PC-3 (cell line): ENCODE measurements at regions not wholly inside any gene's neighbourhood (a gene's known extent, or its start where the extent isn't known, plus 50 kb on each side); places are given as distances from the start of the nearest gene placed in this dataset.

Experiments used
- ATAC-seq: fragments of 200-7000 bp; cut with Tn5 transposase; 2 replicates; pipeline ENCODE4 v1.9.1; 2020; ENCODE audit warnings: mild to moderate bottlenecking, moderate library complexity
- BruUV-seq: library from RNA; stranded (reverse); fragments of 400-500 nt; replicated peaks from 2 replicates; lab custom pipeline; 2021; lab: Mats Ljungman, UMichigan
- CTCF ChIA-PET: fragments of 300-600 bp; sonication (Branson Sonifier 250); formaldehyde crosslinking; loops from one replicate; lab custom pipeline; 2022; ENCODE audit warnings: antibody characterized with exemption; lab: Charles Lee
- POLR2A ChIA-PET: fragments of 300-600 bp; sonication (Branson Sonifier 250); formaldehyde crosslinking; loops from one replicate; lab custom pipeline; 2022; ENCODE audit warnings: antibody characterized with exemption; ENCODE audit not compliant: unreplicated experiment; lab: Charles Lee
- DNase-seq: peaks from one replicate; pipeline ENCODE4 v3.0.0-alpha.2; 2015
- H2AFZ ChIP-seq: fragments of 300-600 bp; sonication (generic); 2 replicates; pipeline ENCODE4 v1.6.0; 2016; ENCODE audit warnings: antibody characterized with exemption, low read length
- H3F3A ChIP-seq: fragments of 300-600 bp; sonication (generic); one replicate; pipeline ENCODE4 v1.6.0; 2017; ENCODE audit warnings: antibody characterized with exemption, low read length, control low read depth, mild to moderate bottlenecking; ENCODE audit not compliant: unreplicated experiment
- H3K27ac ChIP-seq: fragments of 300-600 bp; sonication (generic); 2 replicates; pipeline ENCODE4 v1.5.1; 2016; ENCODE audit warnings: mild to moderate bottlenecking, low read length
- H3K27me3 ChIP-seq: fragments of 300-600 bp; sonication (generic); 2 replicates; pipeline ENCODE4 v1.6.1; 2016; ENCODE audit warnings: low read length, mixed read lengths
- H3K36me3 ChIP-seq: fragments of 300-600 bp; sonication (generic); 2 replicates; pipeline ENCODE4 v1.6.1; 2016; ENCODE audit warnings: low read depth, mixed run types, low read length, mixed read lengths
- H3K4me1 ChIP-seq: fragments of 300-600 bp; sonication (generic); 2 replicates; pipeline ENCODE4 v1.5.1; 2016; ENCODE audit warnings: low read length; ENCODE audit not compliant: insufficient read depth
- H3K4me2 ChIP-seq: fragments of 300-600 bp; sonication (generic); 2 replicates; pipeline ENCODE4 v1.6.0; 2016; ENCODE audit warnings: low read length
- H3K4me3 ChIP-seq: fragments of 300-600 bp; sonication (generic); 2 replicates; pipeline ENCODE4 v1.5.1; 2016; ENCODE audit warnings: mild to moderate bottlenecking, low read length, mixed read lengths
- H3K79me2 ChIP-seq: fragments of 300-600 bp; sonication (generic); 2 replicates; pipeline ENCODE4 v1.6.1; 2017; ENCODE audit warnings: low read length, mixed read lengths
- H3K9ac ChIP-seq: fragments of 300-600 bp; sonication (generic); 2 replicates; pipeline ENCODE4 v1.6.0; 2016; ENCODE audit warnings: mild to moderate bottlenecking, low read length
- H3K9me2 ChIP-seq: fragments of 300-600 bp; sonication (generic); replicated peaks from 2 replicates; pipeline ENCODE4 v1.6.1; 2016; ENCODE audit warnings: mixed run types, low read length, mixed read lengths
- H3K9me3 ChIP-seq: fragments of 300-600 bp; sonication (generic); 2 replicates; pipeline ENCODE4 v1.6.1; 2016; ENCODE audit warnings: low read length, mixed read lengths
- H4K20me1 ChIP-seq: fragments of 300-600 bp; sonication (generic); 2 replicates; pipeline ENCODE4 v1.6.1; 2016; ENCODE audit warnings: low read length, mixed read lengths
- EZH2 ChIP-seq: fragments of 300-600 bp; sonication (generic); IDR thresholded peaks from one replicate; pipeline ENCODE4 v1.6.1; 2017; ENCODE audit warnings: antibody characterized with exemption, mild to moderate bottlenecking, low read length; ENCODE audit not compliant: unreplicated experiment
- EZH2phosphoT487 ChIP-seq: fragments of 300-600 bp; sonication (generic); IDR thresholded peaks from 2 replicates; pipeline ENCODE4 v1.6.1; 2018; ENCODE audit warnings: mild to moderate bottlenecking, antibody characterized with exemption, low read length, borderline replicate concordance
- intact Hi-C: fragments of 100-400 bp; cut with micrococcal nuclease; formaldehyde crosslinking; loops from 2 replicates; pipeline ENCODE4 v1.9.0; 2023
- TF ChIP-seq, protein P1 (sequence below): fragments of 300-600 bp; sonication (generic); conservative IDR thresholded peaks from 2 replicates; pipeline ENCODE4 v1.5.1; 2017; ENCODE audit warnings: antibody characterized with exemption, low read depth, mild to moderate bottlenecking, low read length

DNA sequence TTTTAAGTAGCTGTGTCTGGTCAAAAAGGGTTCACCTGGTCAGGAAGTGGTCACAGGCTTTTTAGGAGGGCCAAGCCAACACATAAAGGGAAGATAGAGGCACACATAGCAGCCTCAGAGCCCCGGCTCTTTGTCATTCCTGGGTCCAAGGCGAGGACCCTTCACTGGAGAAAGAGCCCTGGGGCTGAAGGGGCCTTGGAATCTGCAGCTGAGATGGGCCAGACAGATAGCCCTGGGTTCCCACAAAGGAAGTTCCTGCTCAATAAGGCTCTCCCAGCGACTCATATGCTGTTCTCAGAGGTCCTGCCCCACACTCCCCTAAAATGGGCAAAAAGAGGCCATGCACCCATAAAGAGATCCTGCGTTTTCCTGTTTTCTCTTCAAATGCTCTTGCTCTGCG lies 77.7 kb downstream of the LINC01488 start:
- H3K27me3 ChIP-seq, result no peaks in the 10 kb centered on the region
- H3K4me3 ChIP-seq, result no peak overlapping the region
- H3K9me2 ChIP-seq, result no peaks in the 10 kb centered on the region
- intact Hi-C loops, result no loop called here
- no peak overlapping the region for H3K27ac ChIP-seq
- TF ChIP-seq, protein P1, sequence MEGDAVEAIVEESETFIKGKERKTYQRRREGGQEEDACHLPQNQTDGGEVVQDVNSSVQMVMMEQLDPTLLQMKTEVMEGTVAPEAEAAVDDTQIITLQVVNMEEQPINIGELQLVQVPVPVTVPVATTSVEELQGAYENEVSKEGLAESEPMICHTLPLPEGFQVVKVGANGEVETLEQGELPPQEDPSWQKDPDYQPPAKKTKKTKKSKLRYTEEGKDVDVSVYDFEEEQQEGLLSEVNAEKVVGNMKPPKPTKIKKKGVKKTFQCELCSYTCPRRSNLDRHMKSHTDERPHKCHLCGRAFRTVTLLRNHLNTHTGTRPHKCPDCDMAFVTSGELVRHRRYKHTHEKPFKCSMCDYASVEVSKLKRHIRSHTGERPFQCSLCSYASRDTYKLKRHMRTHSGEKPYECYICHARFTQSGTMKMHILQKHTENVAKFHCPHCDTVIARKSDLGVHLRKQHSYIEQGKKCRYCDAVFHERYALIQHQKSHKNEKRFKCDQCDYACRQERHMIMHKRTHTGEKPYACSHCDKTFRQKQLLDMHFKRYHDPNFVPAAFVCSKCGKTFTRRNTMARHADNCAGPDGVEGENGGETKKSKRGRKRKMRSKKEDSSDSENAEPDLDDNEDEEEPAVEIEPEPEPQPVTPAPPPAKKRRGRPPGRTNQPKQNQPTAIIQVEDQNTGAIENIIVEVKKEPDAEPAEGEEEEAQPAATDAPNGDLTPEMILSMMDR, result no peak
- TF ChIP-seq EZH2 (no peak), EZH2phosphoT487 (no peak)
- no peaks in the 10 kb centered on the region for H3K36me3 ChIP-seq
- no TSS peak for BruUV-seq
- no peaks in the 10 kb centered on the region for H4K20me1 ChIP-seq
- no peaks in the 10 kb centered on the region for H3F3A ChIP-seq
- no peak overlapping the region for H2AFZ ChIP-seq
- ChIA-PET CTCF (no interaction called here), POLR2A (no interaction called here)
- H3K9me3 ChIP-seq, result no peaks in the 10 kb centered on the region
- H3K4me1 ChIP-seq, result no peaks in the 10 kb centered on the region
- H3K9ac ChIP-seq, result no peak overlapping the region
- no peaks in the 10 kb centered on the region for H3K79me2 ChIP-seq
- DNase-seq (no peak), ATAC-seq (no peak)
- H3K4me2 ChIP-seq, result no peak overlapping the region

DNA sequence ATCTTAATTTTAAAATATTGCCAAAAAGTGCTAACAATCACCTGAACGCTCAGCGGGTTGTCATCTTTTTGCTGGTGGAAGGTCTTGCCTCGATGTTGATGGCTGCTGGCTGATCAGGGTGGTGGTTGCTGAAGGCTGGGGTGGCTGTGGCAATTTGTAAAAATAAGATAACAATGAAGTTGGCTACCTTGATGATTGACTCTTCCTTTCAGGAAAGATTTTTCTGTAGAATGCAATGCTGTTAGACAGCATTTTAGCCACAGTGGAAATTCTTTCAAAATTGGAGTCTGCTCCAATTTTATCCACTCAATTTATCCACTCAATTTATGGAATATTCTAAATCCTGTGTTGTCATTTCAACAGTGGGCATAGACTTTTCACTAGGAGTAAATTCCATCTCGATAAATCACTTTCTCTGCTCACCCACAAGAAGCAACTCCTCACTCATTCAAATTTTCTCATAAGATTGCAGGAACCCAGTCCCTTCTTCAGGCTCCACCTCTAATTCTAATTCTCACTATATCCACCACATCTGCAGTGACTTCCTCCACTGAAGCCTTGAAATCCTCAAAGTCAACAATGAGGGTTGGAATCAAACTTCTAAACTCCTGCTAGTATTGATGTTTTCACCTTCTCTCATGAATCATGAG lies 78.8 kb downstream of the LINC01488 start:
- TF ChIP-seq EZH2phosphoT487 (no peak), EZH2 (no peak)
- TF ChIP-seq, protein P1, result no peak
- no peaks in the 10 kb centered on the region for H3K36me3 ChIP-seq
- H3K4me3 ChIP-seq, result no peak overlapping the region
- H3K27ac ChIP-seq, result no peak overlapping the region
- ATAC-seq (no peak), DNase-seq (no peak)
- no TSS peak for BruUV-seq
- H3K79me2 ChIP-seq, result no peaks in the 10 kb centered on the region
- H3F3A ChIP-seq, result no peaks in the 10 kb centered on the region
- no peak overlapping the region for H2AFZ ChIP-seq
- ChIA-PET POLR2A (no interaction called here), CTCF (no interaction called here)
- H3K4me1 ChIP-seq, result no peaks in the 10 kb centered on the region
- intact Hi-C loops, result no loop called here
- H3K27me3 ChIP-seq, result no peaks in the 10 kb centered on the region
- H3K9ac ChIP-seq, result no peak overlapping the region
- no peak overlapping the region for H3K4me2 ChIP-seq
- H3K9me2 ChIP-seq, result no peaks in the 10 kb centered on the region
- H4K20me1 ChIP-seq, result no peaks in the 10 kb centered on the region
- H3K9me3 ChIP-seq, result no peaks in the 10 kb centered on the region

DNA sequence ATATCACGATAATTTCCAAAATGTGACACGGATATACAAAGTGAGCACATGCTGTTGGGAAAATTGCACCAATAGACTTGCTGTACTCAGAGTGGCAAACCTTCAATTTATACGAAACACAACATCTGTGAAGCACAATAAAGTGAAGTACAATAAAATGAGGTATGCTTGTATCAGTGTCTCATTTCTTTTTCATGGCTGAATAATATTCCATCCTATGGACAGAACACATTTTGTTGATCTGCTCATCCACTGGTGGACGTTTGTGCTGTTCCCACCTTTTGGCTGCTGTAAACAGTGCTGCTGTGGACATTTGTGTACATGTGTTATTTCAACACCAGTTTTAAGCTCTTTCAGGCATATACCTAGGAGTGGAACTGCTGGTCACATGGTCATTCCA lies 78.7 kb upstream of the CCND1 start:
- no peaks in the 10 kb centered on the region for H3K27me3 ChIP-seq
- no peak for DNase-seq
- no peak overlapping the region for H2AFZ ChIP-seq
- no peak overlapping the region for H3K4me3 ChIP-seq
- no peaks in the 10 kb centered on the region for H3K9me2 ChIP-seq
- H3K9me3 ChIP-seq, result no peaks in the 10 kb centered on the region
- H3K4me1 ChIP-seq, result no peaks in the 10 kb centered on the region
- ATAC-seq, result no peak
- intact Hi-C loops, result no loop called here
- no peak overlapping the region for H3K9ac ChIP-seq
- no peaks in the 10 kb centered on the region for H3K79me2 ChIP-seq
- TF ChIP-seq EZH2, result no peak
- TF ChIP-seq EZH2phosphoT487, result no peak
- TF ChIP-seq, protein P1, result no peak
- H3K36me3 ChIP-seq, result no peaks in the 10 kb centered on the region
- H3K27ac ChIP-seq, result no peak overlapping the region
- H3K4me2 ChIP-seq, result no peak overlapping the region
- CTCF ChIA-PET, result no interaction called here
- no peaks in the 10 kb centered on the region for H3F3A ChIP-seq
- H4K20me1 ChIP-seq, result no peaks in the 10 kb centered on the region
- POLR2A ChIA-PET, result no interaction called here
- BruUV-seq, result no TSS peak
